ENCODE measurements at regions not wholly inside any gene's neighbourhood (a gene's known extent, or its start where the extent isn't known, plus 50 kb on each side); places are given as distances from the start of the nearest gene placed in this dataset.

- TF ChIP-seq EP300 (IDR thresholded peaks at IDR 0.05) (no peak), CTCF (IDR thresholded peaks at IDR 0.05) (no peak), POLR2A (IDR thresholded peaks at IDR 0.05) (no peak), POLR2AphosphoS5 (IDR thresholded peaks at IDR 0.05) (no peak)
These were observed 144.2 kb downstream of the IRF8 start for GRCh38 chr16:86042996-86043725.

Measured in sigmoid colon (tissue), 4 donors.